ENCODE measurements at regions not wholly inside any gene's neighbourhood (a gene's known extent, or its start where the extent isn't known, plus 50 kb on each side); places are given as distances from the start of the nearest gene placed in this dataset.

DNA sequence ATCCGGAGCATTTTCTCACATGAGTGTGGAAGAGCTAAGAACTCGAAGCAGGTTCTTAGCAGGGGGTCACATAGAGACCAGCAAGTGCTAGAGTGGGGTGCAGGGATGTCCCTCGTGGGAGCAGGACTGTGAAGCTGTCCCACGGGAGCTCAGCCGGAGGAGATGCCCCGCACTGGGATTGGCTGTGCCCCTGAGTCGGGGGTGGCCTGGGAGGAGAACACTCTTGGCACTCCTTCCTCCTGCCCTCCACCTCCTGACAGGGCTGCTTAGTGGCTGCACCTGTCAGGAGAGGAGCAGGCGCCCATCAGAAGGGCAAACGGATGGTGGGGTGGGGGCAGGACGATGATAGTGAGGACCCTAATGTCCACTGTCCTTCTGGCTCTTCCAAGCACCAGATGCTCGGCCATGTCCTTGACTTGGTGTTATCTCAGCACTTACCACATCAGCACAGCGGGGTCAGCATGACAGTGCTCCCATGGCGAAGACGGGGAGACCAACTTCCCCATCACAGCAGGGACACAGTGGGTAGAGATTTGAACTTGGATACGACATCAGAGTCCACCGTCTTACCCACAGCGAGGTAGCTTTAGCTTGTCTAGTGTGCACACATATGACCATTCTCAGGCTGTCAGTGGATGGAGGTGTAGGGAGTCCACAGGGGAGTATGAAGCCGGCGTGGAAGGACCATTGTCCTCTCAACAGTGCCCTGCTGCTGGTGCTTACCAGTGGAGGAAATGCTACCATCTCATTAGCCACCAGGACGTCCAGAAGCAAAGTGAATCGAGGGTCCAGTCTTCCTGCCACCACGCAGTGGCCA, 142.5 kb upstream of the SHH start:
- TF ChIP-seq, protein P1, sequence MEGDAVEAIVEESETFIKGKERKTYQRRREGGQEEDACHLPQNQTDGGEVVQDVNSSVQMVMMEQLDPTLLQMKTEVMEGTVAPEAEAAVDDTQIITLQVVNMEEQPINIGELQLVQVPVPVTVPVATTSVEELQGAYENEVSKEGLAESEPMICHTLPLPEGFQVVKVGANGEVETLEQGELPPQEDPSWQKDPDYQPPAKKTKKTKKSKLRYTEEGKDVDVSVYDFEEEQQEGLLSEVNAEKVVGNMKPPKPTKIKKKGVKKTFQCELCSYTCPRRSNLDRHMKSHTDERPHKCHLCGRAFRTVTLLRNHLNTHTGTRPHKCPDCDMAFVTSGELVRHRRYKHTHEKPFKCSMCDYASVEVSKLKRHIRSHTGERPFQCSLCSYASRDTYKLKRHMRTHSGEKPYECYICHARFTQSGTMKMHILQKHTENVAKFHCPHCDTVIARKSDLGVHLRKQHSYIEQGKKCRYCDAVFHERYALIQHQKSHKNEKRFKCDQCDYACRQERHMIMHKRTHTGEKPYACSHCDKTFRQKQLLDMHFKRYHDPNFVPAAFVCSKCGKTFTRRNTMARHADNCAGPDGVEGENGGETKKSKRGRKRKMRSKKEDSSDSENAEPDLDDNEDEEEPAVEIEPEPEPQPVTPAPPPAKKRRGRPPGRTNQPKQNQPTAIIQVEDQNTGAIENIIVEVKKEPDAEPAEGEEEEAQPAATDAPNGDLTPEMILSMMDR (conservative IDR thresholded peaks at IDR 0.05; ENCODE audit: low read depth in 2 of 2) = no peak
- TF ChIP-seq, protein P2, sequence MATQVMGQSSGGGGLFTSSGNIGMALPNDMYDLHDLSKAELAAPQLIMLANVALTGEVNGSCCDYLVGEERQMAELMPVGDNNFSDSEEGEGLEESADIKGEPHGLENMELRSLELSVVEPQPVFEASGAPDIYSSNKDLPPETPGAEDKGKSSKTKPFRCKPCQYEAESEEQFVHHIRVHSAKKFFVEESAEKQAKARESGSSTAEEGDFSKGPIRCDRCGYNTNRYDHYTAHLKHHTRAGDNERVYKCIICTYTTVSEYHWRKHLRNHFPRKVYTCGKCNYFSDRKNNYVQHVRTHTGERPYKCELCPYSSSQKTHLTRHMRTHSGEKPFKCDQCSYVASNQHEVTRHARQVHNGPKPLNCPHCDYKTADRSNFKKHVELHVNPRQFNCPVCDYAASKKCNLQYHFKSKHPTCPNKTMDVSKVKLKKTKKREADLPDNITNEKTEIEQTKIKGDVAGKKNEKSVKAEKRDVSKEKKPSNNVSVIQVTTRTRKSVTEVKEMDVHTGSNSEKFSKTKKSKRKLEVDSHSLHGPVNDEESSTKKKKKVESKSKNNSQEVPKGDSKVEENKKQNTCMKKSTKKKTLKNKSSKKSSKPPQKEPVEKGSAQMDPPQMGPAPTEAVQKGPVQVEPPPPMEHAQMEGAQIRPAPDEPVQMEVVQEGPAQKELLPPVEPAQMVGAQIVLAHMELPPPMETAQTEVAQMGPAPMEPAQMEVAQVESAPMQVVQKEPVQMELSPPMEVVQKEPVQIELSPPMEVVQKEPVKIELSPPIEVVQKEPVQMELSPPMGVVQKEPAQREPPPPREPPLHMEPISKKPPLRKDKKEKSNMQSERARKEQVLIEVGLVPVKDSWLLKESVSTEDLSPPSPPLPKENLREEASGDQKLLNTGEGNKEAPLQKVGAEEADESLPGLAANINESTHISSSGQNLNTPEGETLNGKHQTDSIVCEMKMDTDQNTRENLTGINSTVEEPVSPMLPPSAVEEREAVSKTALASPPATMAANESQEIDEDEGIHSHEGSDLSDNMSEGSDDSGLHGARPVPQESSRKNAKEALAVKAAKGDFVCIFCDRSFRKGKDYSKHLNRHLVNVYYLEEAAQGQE (IDR thresholded peaks at IDR 0.05; ENCODE audit: unreplicated experiment) = no peak
- TF ChIP-seq EZH2 (IDR thresholded peaks at IDR 0.05; ENCODE audit: low read depth, unreplicated experiment) (no peak), POLR2AphosphoS5 (IDR thresholded peaks at IDR 0.05; ENCODE audit: low read depth) (no peak), CREB1 (CRISPR knock-in tag; IDR thresholded peaks at IDR 0.05; ENCODE audit: low read depth) (no peak), EZH2phosphoT487 (IDR thresholded peaks at IDR 0.05; ENCODE audit: unreplicated experiment) (no peak), STAT1 (IDR thresholded peaks at IDR 0.05; ENCODE audit: unreplicated experiment) (no peak), ZNF114 (CRISPR knock-in tag; IDR thresholded peaks at IDR 0.05) (no peak), NANOG (IDR thresholded peaks at IDR 0.05; ENCODE audit: borderline replicate concordance) (no peak)
- TF ChIP-seq, protein P3, sequence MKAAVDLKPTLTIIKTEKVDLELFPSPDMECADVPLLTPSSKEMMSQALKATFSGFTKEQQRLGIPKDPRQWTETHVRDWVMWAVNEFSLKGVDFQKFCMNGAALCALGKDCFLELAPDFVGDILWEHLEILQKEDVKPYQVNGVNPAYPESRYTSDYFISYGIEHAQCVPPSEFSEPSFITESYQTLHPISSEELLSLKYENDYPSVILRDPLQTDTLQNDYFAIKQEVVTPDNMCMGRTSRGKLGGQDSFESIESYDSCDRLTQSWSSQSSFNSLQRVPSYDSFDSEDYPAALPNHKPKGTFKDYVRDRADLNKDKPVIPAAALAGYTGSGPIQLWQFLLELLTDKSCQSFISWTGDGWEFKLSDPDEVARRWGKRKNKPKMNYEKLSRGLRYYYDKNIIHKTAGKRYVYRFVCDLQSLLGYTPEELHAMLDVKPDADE (IDR thresholded peaks at IDR 0.05) = no peak

Measured in GM23338 (cell line).